ENCODE measurements at regions not wholly inside any gene's neighbourhood (a gene's known extent, or its start where the extent isn't known, plus 50 kb on each side); places are given as distances from the start of the nearest gene placed in this dataset.
A peak's percentile ranks its signal among the peaks of the same experiment; 100 is the strongest.
"Not testable (repeated sequence)": the region's sequence is repeated elsewhere in the genome, so short reads cannot be mapped to it uniquely, and the experiment has no call there.

DNA sequence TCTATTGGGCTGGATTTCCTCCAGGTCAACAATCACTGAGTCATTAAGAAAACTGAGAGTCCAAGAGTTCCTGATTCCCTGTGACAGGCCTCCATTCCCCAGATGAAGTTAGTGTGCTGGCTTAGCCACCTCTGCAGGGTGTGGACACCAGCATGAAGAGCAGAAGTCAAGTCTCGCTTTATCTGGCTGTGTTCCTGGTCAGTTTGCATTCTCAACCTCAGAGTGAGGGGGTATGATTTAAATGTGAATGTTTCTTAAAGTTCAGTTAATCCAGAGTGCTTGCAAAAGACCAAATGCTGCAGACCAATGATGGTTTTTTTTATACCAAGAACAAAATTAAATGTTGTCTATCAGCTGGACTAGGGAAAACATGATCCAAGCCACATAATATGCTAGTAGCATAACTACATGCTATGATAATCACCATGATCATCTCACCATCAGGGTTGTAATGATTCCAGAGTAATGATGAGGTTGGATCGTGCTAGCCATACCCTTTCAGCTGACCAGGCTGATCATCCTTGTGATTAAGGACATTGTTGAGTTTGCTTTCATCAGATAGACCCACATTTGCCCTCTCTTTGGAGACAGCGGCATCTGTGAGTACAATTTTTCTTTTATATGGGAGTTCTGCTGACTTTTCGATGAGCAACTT lies 145.8 kb upstream of the ARHGAP20 start:
- FAIRE-seq, result no peak
- DNase-seq (ENCODE audit: extremely low spot score, insufficient read length, low read depth), result no peak

DNA sequence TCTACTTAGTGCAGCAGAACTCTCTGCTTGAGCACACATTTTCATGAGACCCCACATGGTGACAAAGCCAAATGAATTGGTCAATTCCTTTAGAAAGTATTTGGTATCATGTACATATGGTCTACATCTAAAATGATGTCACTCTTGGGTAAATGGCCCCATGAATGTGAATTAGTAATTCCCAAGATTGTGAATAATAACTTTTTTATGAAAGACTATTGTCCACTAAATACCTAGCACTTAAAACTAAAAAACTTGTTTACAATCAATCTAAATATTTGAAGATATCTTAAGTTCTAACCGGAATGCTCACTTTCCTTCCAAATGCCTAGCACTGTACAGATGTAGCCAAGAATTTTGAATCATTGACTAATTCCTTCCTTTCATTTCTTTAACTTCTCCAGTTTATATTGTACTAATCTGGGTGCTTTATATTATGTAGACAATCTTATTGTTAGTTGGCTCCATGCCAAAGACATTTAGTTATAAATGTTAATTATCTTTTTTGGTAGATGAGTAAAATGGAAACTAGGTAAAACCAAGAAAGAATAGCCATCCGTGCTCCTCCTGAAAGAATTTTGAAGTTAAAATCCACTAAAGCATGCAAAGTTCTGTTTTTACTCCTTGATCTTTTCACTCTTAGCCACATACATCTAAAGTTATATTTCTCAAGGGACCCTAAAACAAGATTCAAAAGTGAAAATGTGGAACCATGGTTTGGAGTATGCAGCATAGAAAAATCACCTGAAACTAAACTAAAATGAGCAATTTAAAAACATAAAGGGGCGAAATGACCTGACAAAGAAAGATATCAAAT lies 145.0 kb upstream of the ARHGAP20 start:
- FAIRE-seq, result peak; percentile 12

DNA sequence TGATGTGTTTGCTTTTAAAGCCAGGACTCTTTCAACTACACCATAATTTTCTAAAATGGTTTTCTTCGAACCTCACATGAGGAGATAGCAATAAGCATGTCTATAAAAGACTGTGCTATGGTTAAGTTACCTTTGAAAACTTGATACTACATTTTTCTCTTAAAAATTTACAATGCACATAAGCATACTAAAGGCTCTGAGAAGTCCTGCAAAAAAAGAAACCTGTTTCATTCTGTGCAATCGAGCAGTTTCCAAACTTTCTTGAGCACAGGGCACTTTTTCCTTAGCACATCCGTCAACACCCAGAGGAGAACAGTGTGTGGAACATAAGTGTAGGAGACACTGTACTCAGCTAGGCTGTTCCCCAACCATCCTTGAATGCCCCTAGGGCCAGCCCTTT lies 144.1 kb upstream of the ARHGAP20 start:
- DNase-seq (ENCODE audit: extremely low spot score, insufficient read length, low read depth) (no peak), FAIRE-seq (no peak)

More for the DNA sequence above, 145.0 kb upstream of the ARHGAP20 start:
- DNase-seq (ENCODE audit: extremely low spot score, insufficient read length, low read depth), result no peak

DNA sequence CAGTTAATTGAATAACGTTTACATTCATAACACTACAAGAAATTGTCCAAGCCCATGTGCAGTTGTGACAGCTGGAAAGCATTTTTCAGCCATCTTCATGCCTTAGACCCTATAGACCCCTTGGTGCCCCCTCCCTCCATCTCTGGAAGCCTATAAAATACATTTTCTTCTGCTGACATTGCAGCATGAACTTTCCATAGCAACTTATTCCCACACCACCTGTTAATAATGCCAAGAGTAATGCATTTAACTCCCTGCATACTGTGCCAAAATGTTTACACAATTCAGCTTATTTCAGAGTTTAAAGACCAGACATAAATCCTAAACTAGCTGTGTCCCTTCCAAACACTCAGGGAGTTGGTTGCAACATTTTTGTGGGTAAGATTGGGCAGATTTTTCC lies 143.0 kb upstream of the ARHGAP20 start:
- FAIRE-seq, result no peak
- DNase-seq (ENCODE audit: extremely low spot score, insufficient read length, low read depth), result no peak

DNA sequence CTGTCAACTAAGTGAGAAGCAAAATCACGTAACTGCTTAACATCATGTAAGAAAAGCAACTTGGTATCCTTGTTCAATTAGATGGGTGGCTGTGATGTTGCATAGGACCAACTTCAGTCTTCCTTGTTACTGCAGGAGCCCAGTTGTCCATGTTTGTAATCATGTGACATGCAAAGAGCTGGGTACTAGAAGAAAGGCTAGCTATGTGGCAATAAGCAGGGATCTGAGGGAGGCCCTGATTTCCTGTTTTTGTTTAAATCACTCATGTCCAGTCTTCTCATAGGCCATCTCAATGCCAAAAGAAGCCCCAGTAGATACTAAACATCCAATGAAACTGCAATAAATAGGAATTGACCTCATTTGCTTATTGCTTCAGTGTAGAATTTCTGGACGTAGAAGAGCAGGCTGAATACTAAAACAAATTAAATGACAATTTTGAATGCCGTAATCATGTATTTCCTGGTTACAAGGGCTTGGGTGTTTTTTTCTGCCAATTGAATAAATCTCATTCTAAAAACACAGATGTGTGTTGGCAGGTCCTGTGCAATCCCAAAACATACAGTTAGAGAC lies 140.8 kb upstream of the ARHGAP20 start:
- DNase-seq (ENCODE audit: extremely low spot score, insufficient read length, low read depth) (no peak), FAIRE-seq (no peak)

DNA sequence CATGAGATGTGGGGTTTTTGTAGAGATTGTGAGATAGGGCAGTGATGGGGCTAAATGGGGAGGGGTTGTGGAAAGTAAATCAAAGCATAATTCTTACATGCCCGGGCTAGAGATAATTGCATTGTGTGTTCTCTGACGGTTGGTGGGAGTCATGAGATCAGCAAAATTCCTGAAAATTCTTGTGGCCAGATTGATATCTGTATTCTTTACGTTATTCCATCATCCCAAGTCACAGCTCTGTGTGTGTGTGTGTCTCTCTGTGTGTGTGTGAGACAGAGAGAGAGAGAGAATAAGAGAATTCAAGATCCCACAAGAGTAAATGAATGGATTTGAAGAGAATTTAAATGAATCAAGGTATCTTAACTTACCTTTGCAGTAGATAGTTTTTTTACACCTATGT lies 138.6 kb upstream of the ARHGAP20 start:
- FAIRE-seq (no peak), DNase-seq (ENCODE audit: extremely low spot score, insufficient read length, low read depth) (no peak)

DNA sequence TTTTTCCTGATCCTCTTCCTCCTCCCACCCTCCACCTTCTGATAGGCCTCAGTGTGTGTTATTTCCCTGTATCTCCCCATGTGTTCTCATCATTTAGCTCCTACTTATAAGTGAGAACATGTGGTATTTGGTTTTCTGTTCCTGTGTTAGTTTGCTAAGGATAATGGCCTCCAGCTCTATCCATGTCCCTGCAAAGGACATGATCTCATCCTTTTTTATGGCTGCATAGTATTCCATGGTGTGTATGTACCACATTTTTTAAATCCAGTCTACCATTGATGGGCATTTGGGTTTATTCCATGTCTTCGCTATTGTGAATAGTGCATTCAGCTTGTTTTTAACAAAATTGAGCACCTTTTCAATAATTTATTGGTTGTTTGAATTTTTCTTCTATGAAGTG lies 130.8 kb upstream of the ARHGAP20 start:
- FAIRE-seq; DNase-seq (ENCODE audit: extremely low spot score, insufficient read length, low read depth): not testable (repeated sequence)

DNA sequence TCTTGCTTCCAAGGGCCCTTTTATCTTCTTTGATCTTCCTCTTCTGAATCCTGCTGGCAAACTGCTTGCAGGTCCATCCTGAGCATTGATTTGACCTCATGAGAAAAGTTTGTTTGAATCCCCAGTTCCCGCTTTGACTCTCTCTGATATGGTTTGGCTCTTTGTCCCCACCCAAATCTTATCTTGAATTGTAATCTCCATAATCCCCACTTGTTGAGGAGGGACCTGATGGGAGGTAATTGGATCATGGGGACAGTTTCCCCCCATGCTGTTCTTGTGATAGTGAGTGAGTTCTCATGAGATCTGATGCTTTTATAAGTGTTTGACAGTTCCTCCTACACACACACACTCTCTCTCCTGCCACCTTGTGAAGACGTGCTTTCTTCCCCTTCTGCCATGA lies 126.6 kb upstream of the ARHGAP20 start:
- FAIRE-seq (no peak), DNase-seq (ENCODE audit: extremely low spot score, insufficient read length, low read depth) (no peak)

DNA sequence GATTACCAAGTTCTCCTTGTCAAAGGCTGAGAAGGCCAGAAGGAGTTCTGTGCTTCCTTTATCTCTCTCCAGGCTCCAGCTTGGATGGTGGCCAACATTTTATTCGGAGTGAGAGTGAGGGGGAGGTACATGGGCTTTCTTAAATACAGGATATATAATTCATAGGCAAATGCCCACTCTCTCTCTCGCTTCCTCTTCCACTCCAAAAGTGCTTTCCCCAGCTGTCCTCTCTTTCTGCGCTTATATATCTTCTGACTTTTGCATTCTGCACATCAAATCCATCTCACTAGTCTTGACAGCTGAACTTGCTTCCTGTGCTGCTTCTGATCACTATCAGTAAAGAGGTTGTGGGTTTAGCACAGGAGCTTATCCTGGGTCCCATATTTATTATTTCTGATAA lies 125.4 kb upstream of the ARHGAP20 start:
- FAIRE-seq (no peak), DNase-seq (ENCODE audit: extremely low spot score, insufficient read length, low read depth) (no peak)

DNA sequence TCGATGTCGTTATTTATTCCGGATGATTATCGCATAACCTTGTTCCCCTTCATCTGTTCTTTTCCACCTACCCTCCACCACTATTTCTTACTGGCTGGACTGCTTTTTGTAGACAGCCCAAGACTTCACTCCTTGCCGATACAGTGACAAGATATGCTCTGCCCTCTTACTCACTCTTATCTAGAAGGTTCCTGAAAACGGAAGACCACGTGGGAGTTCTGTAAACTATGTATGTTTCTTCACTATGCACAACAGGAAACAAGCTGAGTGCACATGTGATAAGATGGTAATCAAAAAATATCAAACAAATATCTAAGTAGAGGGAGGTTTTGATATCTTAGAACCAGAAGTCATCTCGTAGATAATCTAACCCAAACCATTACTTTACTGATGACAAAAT lies 122.9 kb upstream of the ARHGAP20 start:
- no peak for DNase-seq (ENCODE audit: extremely low spot score, insufficient read length, low read depth)
- FAIRE-seq, result no peak

DNA sequence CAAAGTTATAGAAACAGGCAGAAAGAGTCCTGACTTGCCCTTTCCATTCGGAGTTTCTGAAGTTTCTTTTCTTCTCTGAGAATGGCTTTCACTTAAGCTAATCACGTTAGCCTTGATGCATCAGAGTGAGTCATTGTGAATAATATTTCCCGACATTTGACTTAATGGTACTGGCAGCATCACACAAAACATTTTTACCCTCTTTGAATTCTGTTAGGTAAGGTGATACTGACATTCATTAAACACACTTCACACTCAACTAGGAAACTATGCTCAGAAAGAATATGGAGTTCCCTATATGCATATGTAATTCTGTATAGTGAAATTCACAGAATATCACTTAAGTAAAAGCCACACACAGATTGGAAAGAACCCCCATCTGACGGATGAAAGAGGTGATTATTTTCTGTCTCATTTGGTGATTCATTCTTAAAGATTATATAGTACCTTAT lies 120.8 kb upstream of the ARHGAP20 start:
- FAIRE-seq, result no peak
- DNase-seq (ENCODE audit: extremely low spot score, insufficient read length, low read depth), result no peak

DNA sequence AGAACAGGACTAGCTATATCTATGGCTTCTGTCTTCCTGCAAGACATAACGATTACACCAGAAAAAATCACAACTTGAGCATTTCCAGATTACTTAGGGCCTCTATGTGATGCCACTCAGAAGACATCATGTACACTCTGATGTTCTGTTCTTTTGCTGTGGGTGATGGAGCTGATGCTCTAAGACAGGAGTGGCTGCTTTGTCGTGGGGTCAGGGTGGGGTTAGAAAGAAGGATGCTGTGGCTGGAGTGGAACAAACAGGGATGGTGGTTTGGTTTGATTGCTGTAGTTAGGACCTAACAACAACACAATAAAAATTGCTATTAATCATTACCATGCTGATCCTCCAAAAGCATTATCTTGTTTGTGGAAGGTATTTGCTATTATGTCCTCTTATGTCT lies 120.3 kb upstream of the ARHGAP20 start:
- DNase-seq (ENCODE audit: extremely low spot score, insufficient read length, low read depth), result no peak
- FAIRE-seq, result no peak

DNA sequence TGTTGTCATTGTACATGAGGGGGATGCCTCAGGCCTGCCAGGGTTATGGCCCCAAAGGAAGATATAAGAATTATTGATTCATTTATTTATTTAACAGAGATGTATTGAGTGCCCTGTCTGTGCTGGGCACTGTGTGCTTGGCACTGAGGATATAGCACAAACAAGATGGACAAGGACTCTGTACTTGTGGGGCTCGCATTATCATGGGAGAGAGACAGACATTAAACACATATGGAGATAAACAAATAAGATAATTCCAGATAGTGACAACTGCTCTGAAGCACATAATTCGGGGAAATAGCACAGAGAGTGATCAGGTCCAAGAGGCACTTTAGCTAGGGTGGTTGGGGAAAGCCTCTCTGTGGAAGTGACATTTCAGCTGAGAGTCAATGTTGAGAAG lies 119.8 kb upstream of the ARHGAP20 start:
- no peak for DNase-seq (ENCODE audit: extremely low spot score, insufficient read length, low read depth)
- FAIRE-seq, result no peak

DNA sequence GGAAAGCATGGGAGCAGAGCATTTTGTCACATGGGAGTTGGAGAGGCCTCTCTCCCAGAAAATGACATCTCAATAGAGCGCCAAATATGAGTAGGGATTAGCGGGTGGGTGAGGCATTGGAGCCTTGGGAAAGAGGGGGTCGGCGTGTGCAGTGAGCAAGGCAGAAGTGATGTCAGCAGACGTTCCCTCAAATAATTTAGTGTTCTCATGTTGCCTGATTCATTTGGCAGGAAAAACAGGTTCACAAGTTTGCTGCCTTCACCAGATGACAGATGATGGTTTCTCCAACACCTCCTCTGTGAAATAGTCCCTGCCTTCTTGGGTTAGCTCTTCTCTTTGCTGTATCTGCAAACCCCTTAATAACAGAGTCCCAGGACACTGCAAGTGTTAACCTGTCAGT lies 118.5 kb upstream of the ARHGAP20 start:
- FAIRE-seq, result no peak

DNA sequence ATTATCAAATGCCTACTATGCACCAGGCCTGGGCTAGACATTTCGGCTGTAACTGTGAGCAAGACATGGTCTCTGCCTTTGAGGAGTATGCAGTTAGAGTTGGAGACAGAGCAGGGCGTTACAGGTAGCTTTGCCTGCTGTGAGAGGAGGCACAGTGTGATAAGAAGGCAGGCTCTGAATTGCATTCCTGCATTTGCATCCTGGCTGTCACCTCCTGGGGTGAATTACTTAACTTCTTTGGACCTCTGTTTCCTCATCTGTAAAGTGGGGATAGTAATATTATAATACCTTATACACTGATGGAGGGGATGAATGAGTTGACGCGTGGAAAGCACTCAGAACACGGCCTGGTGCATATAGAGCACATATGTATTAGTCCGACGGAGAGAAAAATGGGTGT lies 118.1 kb upstream of the ARHGAP20 start:
- no peak for FAIRE-seq
- no peak for DNase-seq (ENCODE audit: extremely low spot score, insufficient read length, low read depth)

More for the DNA sequence above, 118.5 kb upstream of the ARHGAP20 start:
- DNase-seq (ENCODE audit: extremely low spot score, insufficient read length, low read depth), result no peak

DNA sequence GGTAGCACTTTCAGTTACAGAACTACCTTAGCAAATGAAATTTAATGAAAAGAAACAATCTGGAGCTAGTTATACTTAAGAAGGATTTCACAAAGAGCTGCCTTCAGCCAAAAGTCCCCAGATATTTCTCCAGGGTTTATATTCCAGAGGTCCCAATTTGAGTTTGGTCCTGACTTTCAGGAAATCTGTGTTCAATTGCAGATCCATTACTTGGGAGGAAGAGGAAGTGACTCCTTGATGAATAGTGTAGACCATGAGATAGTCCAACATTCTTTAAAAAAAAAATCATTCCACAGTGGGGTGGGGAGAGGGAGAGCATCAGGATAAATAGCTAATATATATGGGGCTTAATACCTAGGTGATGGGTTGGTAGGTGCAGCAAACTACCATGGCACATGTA lies 117.6 kb upstream of the ARHGAP20 start:
- DNase-seq (ENCODE audit: extremely low spot score, insufficient read length, low read depth) (no peak), FAIRE-seq (no peak)

DNA sequence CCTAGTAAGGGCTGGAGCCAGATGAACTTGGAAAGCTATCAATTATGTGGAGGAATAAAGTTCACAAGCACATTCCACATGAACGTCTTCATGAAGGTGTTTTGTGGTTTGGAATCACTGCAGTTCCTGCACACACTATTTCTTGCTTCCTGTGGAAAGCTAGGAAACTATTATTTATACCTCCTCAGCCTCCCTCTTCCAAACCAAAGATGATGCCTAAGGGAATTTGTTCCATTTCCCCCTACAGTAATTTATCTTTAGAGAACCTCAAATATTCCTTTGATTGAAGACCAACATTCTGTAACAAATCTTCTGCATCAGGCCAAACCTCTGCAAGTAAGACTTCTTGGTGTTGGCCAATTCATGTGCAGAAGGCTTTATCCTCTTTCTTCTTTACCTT lies 115.8 kb upstream of the ARHGAP20 start:
- FAIRE-seq (no peak), DNase-seq (ENCODE audit: extremely low spot score, insufficient read length, low read depth) (no peak)

DNA sequence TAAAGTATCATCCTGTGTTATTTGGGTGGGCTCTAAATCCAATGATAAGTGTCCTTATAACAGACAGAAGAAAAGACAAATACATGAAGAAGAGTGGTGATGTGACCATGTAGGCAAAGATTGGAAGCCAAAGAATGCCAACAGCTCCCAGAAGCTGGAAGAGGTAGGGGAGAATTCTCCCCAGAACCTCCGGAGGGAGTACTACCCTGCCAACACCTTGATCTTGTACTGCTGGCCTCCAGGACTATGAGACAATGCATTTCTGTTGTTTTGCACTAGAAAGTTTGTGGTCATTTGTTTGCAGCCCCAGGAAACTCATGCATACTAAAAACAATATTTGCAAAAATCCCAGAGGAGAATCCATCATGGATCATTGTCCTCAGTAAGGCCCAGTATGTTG lies 115.0 kb upstream of the ARHGAP20 start:
- DNase-seq (ENCODE audit: extremely low spot score, insufficient read length, low read depth) (no peak), FAIRE-seq (no peak)

DNA sequence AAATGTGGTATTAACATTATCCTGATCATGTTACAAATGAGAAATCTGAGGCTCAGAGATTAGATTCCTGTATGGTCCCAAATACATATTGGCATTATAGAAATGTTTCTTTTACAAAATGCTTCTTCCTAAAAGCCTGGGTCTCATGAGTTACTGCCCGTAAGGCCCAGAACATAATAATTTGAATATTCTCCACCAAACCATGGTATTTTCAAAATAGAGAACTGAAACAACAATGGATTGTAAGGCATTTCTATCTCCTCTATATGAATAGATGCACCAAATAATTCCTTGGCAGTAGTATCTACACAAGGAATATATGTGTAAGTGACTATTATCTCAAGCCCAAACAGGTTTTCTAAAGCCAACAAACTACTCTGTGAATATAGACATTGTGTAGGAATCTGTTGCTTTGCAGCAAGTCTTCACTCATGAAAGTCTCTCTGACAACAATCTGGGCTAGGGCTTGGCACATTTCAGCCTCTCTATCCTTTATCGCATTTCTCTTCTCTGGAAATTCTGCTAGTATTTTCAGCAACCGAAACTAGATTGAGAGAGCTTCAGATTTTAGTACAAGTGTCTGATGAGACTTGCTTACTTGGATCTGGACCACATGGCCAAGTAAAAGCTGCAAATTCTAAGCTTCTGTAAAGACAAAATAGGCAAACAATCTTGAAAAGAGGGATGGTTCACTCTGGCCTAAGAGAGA lies 112.8 kb upstream of the ARHGAP20 start:
- FAIRE-seq, result no peak
- no peak for DNase-seq (ENCODE audit: extremely low spot score, insufficient read length, low read depth)

DNA sequence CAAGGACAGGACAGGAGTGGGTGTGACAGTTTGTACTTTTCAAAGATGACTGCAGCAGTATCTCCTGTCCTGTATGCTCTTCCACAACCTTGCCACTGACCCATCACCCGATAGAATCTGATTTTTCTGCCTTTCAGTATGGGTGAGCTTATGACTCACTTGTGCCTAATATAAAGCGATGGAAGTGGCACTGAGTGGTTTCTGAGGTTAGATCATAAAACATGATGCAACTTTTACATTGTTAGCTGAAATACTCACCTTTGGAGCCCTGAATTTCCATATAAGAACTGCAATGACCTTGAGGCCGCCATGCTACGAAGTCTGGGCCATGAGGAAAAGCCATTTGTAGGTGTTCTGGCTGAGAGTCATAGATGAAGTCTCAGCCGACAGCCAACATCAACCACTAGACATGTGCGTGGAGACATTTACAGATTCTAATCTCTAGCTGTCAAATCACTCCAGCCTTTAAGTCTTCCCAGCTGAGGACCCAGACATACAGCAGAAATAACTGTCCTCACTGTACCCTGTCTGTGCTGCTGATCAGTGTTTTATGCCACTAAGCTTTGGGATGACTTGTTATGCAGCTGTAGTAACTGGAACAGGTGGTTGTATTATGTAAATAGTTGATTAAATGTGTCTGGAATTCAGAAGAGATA lies 105.9 kb upstream of the ARHGAP20 start:
- no peak for FAIRE-seq
- DNase-seq (ENCODE audit: extremely low spot score, insufficient read length, low read depth), result no peak
